ENCODE measurements at regions not wholly inside any gene's neighbourhood (a gene's known extent, or its start where the extent isn't known, plus 50 kb on each side); places are given as distances from the start of the nearest gene placed in this dataset.

DNA sequence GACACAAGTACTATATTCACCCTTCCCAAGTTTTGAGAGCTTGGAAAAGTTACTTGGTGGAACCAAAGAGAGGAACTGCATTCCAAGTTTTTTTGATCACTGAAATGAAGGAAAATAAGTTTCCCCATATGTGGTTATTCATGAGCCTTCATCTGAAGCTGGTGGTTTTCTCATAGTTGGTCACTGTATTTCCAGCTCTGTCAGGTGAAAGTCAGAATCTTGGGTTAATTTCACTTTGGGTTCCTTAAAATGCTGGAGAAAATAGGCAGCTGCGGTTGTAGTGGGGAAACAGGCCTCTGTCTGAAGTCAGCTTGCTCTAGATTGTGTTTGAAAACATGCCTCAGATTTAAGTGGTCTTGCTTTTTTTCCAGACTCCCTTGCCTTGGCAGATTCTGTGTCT lies 200.5 kb downstream of the HRH4 start:
- H3K27ac Mint-ChIP-seq = peak overlapping the region in 2 of 3 experiments; percentile 26 to 73
- no peak overlapping the region for H3K4me3 Mint-ChIP-seq
- no peaks in the 10 kb centered on the region for H3K36me3 Mint-ChIP-seq (ENCODE audit: low read depth)
- H3K4me1 Mint-ChIP-seq = peaks cover 51% of the 10 kb centered on the region
- TF ChIP-seq, protein P1, sequence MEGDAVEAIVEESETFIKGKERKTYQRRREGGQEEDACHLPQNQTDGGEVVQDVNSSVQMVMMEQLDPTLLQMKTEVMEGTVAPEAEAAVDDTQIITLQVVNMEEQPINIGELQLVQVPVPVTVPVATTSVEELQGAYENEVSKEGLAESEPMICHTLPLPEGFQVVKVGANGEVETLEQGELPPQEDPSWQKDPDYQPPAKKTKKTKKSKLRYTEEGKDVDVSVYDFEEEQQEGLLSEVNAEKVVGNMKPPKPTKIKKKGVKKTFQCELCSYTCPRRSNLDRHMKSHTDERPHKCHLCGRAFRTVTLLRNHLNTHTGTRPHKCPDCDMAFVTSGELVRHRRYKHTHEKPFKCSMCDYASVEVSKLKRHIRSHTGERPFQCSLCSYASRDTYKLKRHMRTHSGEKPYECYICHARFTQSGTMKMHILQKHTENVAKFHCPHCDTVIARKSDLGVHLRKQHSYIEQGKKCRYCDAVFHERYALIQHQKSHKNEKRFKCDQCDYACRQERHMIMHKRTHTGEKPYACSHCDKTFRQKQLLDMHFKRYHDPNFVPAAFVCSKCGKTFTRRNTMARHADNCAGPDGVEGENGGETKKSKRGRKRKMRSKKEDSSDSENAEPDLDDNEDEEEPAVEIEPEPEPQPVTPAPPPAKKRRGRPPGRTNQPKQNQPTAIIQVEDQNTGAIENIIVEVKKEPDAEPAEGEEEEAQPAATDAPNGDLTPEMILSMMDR (IDR thresholded peaks at IDR 0.05; ENCODE audit: unreplicated experiment in 3 of 3) = no peak
- no peaks in the 10 kb centered on the region for H3K9me3 Mint-ChIP-seq
- H3K27me3 Mint-ChIP-seq (ENCODE audit: low read depth) = peaks cover 11% of the 10 kb centered on the region

DNA sequence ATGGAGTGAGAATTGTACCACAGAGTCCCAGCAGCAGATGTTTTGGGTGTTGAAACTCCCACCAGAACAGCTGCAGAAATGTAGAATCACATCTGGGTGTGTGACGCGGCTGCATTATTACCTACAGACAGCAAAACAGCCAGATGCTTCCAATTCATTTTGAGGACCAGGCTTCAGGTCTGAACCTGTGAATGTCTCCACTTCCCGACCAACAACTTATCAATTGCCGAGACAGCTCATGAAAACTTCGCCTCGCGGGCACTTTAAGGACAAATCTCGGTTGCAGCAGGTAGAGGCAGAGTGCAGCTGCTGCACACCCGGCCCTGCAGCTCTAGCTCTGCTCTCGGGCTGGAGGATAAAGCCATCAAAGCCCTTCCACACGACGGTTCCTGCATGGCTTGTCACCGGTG lies 202.0 kb downstream of the HRH4 start:
- Mint-ChIP-seq H3K4me1 (peaks cover 37% of the 10 kb centered on the region), H3K27me3 (ENCODE audit: low read depth) (peaks cover 11% of the 10 kb centered on the region), H3K27ac (no peak overlapping the region), H3K4me3 (no peak overlapping the region), H3K36me3 (ENCODE audit: low read depth) (no peaks in the 10 kb centered on the region), H3K9me3 (no peaks in the 10 kb centered on the region)
- TF ChIP-seq, protein P1 (IDR thresholded peaks at IDR 0.05; ENCODE audit: unreplicated experiment in 3 of 3) = no peak

DNA sequence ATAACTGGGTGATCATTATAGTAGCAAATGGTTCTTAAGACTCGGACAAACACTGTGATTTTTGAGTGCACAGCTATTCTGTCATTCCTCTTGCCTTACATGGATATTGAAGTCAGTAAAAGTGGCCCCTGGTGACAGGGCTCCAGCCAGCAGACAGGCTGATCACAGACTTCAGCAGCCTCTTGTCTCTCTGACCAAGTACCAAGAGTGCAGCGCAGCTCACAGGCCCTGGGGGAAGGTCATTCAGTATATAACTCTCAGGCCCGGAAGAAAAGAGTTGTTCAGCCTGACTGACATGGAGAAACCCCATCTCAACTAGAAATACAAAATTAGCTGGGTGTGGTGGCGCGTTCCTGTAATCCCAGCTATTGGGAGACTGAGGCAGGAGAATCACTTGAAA lies 202.6 kb downstream of the HRH4 start:
- TF ChIP-seq, protein P1 (IDR thresholded peaks at IDR 0.05; ENCODE audit: unreplicated experiment in 3 of 3) = no peak
- Mint-ChIP-seq H3K4me1 (peaks cover 31% of the 10 kb centered on the region), H3K27ac (peak overlapping the region in 1 of 3 experiments; percentile 21), H3K9me3 (no peaks in the 10 kb centered on the region), H3K36me3 (ENCODE audit: low read depth) (no peaks in the 10 kb centered on the region), H3K27me3 (ENCODE audit: low read depth) (peaks cover 11% of the 10 kb centered on the region), H3K4me3 (no peak overlapping the region)

DNA sequence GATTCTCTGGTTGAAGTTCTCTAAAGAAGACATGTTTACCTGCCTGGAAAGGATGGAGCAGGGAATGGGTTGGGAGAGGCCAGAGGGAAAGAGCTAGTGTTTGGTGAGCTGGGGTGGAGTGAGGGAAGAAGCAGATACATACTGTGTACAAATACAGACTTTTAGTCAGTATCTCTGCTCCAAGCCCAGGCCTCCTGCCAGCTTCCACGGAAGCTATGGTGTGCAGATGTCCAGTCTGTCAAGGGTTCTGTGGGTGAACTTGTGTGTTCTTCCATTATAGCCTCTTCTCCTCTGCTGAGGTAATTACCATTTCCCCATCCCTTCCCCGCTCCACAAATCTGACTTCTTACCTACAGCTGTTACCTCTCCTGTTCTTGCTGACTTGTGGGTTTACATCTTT lies 208.6 kb downstream of the HRH4 start:
- no peak overlapping the region for H3K27ac Mint-ChIP-seq
- H3K4me3 Mint-ChIP-seq = no peak overlapping the region
- H3K9me3 Mint-ChIP-seq = no peaks in the 10 kb centered on the region
- H3K27me3 Mint-ChIP-seq (ENCODE audit: low read depth) = peaks cover 5% of the 10 kb centered on the region
- no peaks in the 10 kb centered on the region for H3K36me3 Mint-ChIP-seq (ENCODE audit: low read depth)
- TF ChIP-seq, protein P1 (IDR thresholded peaks at IDR 0.05; ENCODE audit: unreplicated experiment in 3 of 3) = no peak
- H3K4me1 Mint-ChIP-seq = no peaks in the 10 kb centered on the region

DNA sequence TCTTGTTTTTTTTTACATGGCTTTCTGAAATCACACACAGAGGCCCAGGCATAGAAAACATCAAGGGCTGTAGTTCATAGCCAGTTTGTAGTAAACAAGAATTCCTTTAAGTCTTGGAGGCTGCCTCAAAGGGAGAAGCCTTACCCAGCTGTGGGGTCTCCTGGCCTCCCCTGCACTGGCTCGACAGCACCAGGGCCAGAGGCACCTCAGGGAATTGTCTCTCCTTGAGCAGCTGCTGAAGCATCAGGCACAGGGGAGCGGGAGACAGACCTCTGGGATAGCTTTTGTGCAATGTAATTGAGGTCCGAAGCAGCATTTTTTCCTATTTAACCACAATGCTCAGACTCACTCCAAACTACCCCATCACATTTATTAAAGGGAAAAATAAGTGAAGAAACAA lies 209.1 kb downstream of the HRH4 start:
- H3K36me3 Mint-ChIP-seq (ENCODE audit: low read depth) = no peaks in the 10 kb centered on the region
- H3K4me1 Mint-ChIP-seq = no peaks in the 10 kb centered on the region
- TF ChIP-seq, protein P1 (IDR thresholded peaks at IDR 0.05; ENCODE audit: unreplicated experiment in 3 of 3) = no peak
- H3K4me3 Mint-ChIP-seq = no peak overlapping the region
- H3K9me3 Mint-ChIP-seq = no peaks in the 10 kb centered on the region
- H3K27ac Mint-ChIP-seq = no peak overlapping the region
- peaks cover under 1% of the 10 kb centered on the region for H3K27me3 Mint-ChIP-seq (ENCODE audit: low read depth)

DNA sequence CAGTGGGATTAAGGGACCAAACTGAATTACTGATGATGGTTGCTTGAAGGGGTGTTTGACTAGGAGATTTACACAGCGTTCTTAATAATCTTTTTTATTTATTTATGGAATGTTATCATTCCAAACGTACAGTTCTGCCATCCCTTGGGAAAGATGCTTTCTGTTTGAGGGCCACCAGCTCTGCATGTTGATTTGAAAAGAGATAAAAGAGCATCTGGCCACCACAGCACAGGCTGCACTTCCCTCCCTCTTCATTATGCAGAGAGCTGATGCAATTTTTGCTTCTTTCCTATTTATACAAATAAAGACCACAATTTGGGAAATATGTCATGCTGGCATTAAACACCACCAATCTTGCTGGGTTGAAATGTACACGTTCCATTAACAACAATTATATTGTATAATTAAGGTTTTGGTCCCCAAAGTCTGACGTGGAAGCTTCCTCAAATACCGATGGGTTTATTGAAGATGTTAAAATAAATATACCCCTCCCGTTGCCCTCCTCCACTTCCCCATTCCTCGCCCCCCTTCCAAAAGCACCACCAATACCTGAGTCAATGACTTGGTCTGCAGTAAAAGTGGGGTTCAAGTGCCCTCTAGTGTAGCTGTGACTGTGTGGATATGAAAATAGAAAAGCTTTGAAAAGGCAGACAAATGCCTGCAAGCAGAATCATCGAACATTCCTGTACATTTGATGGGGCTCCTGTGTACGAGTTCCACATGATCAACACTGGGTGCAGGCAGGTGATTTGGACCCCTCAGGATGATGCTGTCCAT lies 211.9 kb downstream of the HRH4 start:
- Mint-ChIP-seq H3K4me3 (no peak overlapping the region), H3K27ac (no peak overlapping the region), H3K4me1 (no peaks in the 10 kb centered on the region), H3K36me3 (ENCODE audit: low read depth) (no peaks in the 10 kb centered on the region), H3K27me3 (ENCODE audit: low read depth) (no peaks in the 10 kb centered on the region), H3K9me3 (no peaks in the 10 kb centered on the region)
- TF ChIP-seq, protein P1 (IDR thresholded peaks at IDR 0.05; ENCODE audit: unreplicated experiment in 3 of 3) = peak in 2 of 3 experiments; percentile 14 to 27
